Left lung (tissue), 4 donors: ENCODE measurements at regions not wholly inside any gene's neighbourhood (a gene's known extent, or its start where the extent isn't known, plus 50 kb on each side); places are given as distances from the start of the nearest gene placed in this dataset.

Experiments used
- ATAC-seq: fragments of 200-7000 bp; cut with Tn5 transposase; one replicate; pipeline ENCODE4 v1.9.1; 2020; ENCODE audit warnings: moderate library complexity
- DNase-seq, 4 donors: peaks; one replicate each; pipeline ENCODE4 v3.0.0-alpha.2; 2013 to 2020
- H3K27ac ChIP-seq, 2 donors: fragments of 200-600 bp; sonication (generic) in 1 of 2; one replicate each; pipeline versions ENCODE4 v1.5.0 to v1.8.0; 2020 to 2021
- H3K27me3 ChIP-seq, 2 donors: fragments of 200-600 bp; sonication (generic) in 1 of 2; one replicate each; pipeline versions ENCODE4 v1.5.0 to v1.8.0; 2020 to 2021
- H3K36me3 ChIP-seq, 2 donors: fragments of 200-600 bp; sonication (generic) in 1 of 2; one replicate each; pipeline versions ENCODE4 v1.5.0 to v1.8.0; 2020 to 2021
- H3K4me1 ChIP-seq, 2 donors: fragments of 200-600 bp; one replicate each; pipeline ENCODE4 v1.8.0; 2021
- H3K4me3 ChIP-seq, 2 donors: fragments of 200-600 bp; sonication (generic) in 1 of 2; one replicate each; pipeline versions ENCODE4 v1.5.0 to v1.8.0; 2020 to 2021; ENCODE audit warnings: mild to moderate bottlenecking in 1 of 2
- H3K9me3 ChIP-seq, 2 donors: fragments of 200-600 bp; sonication (generic) in 1 of 2; one replicate each; pipeline versions ENCODE4 v1.5.0 to v1.8.0; 2020 to 2021
- CTCF ChIP-seq, 2 donors: fragments of 200-600 bp; sonication (generic) in 1 of 2; IDR thresholded peaks; one replicate each; pipeline versions ENCODE4 v1.5.0 to v1.8.0; 2021; ENCODE audit warnings: antibody characterized with exemption in 2 of 2
- intact Hi-C, 2 donors: fragments of 100-400 bp; cut with DNase I; formaldehyde crosslinking; loops; one replicate each; pipeline versions ENCODE4 v1.11.2 to v1.14.2; 2022
- donor health status: DM: no; HTN: yes; CAD: no.
- donor health status: DM: no; HTN: no; CAD: no.

GRCh38 chr19:30856786-30857185 lies 484.6 kb downstream of the ZNF536 start:
- ATAC-seq (no peak), DNase-seq (no peak)
- no peak overlapping the region for H3K4me3 ChIP-seq
- H3K4me1 ChIP-seq: no peaks in the 10 kb centered on the region
- no peak overlapping the region for H3K27ac ChIP-seq
- H3K27me3 ChIP-seq: no peaks in the 10 kb centered on the region
- H3K36me3 ChIP-seq: no peaks in the 10 kb centered on the region
- no peaks in the 10 kb centered on the region for H3K9me3 ChIP-seq
- TF ChIP-seq CTCF (IDR thresholded peaks at IDR 0.05): no peak
- intact Hi-C loops: no loop called here

GRCh38 chr19:30856376-30856775 lies 484.2 kb downstream of the ZNF536 start:
- Histone ChIP-seq H3K4me3 (no peak overlapping the region), H3K27me3 (no peaks in the 10 kb centered on the region), H3K4me1 (no peaks in the 10 kb centered on the region), H3K27ac (no peak overlapping the region), H3K9me3 (no peaks in the 10 kb centered on the region), H3K36me3 (no peaks in the 10 kb centered on the region)
- no peak for DNase-seq
- intact Hi-C loops: no loop called here
- no peak for TF ChIP-seq CTCF (IDR thresholded peaks at IDR 0.05)
- ATAC-seq: no peak

GRCh38 chr19:30855442-30855841 lies 483.3 kb downstream of the ZNF536 start:
- ATAC-seq: no peak
- H3K36me3 ChIP-seq: no peaks in the 10 kb centered on the region

GRCh38 chr19:30854661-30855060 lies 482.5 kb downstream of the ZNF536 start:
- intact Hi-C loops: no loop called here
- ATAC-seq: no peak
- H3K4me1 ChIP-seq: no peaks in the 10 kb centered on the region
- no peak overlapping the region for H3K4me3 ChIP-seq
- H3K27ac ChIP-seq: no peak overlapping the region
- TF ChIP-seq CTCF (IDR thresholded peaks at IDR 0.05): no peak
- H3K9me3 ChIP-seq: no peaks in the 10 kb centered on the region
- H3K36me3 ChIP-seq: no peaks in the 10 kb centered on the region
- no peak for DNase-seq
- H3K27me3 ChIP-seq: no peaks in the 10 kb centered on the region

More at GRCh38 chr19:30855442-30855841, 483.3 kb downstream of the ZNF536 start:
- Histone ChIP-seq H3K9me3 (no peaks in the 10 kb centered on the region), H3K4me1 (no peaks in the 10 kb centered on the region), H3K4me3 (no peak overlapping the region), H3K27me3 (no peaks in the 10 kb centered on the region), H3K27ac (no peak overlapping the region)
- TF ChIP-seq CTCF (IDR thresholded peaks at IDR 0.05): no peak
- no peak for DNase-seq
- intact Hi-C loops: no loop called here

- no peak overlapping the region for H3K27ac ChIP-seq
- DNase-seq (no peak), ATAC-seq (no peak)
- no peaks in the 10 kb centered on the region for H3K4me1 ChIP-seq
- intact Hi-C loops: no loop called here
- H3K4me3 ChIP-seq: no peak overlapping the region
- no peaks in the 10 kb centered on the region for H3K27me3 ChIP-seq
- TF ChIP-seq CTCF (IDR thresholded peaks at IDR 0.05): no peak
- H3K9me3 ChIP-seq: no peaks in the 10 kb centered on the region
- H3K36me3 ChIP-seq: no peaks in the 10 kb centered on the region
Measured at GRCh38 chr19:30854207-30854606, 482.0 kb downstream of the ZNF536 start.
